NAMALWA (cell line): ENCODE measurements at regions not wholly inside any gene's neighbourhood (a gene's known extent, or its start where the extent isn't known, plus 50 kb on each side); places are given as distances from the start of the nearest gene placed in this dataset.

Experiments
- DNase-seq: peaks from one replicate; pipeline ENCODE4 v3.0.0-alpha.2; 2015; ENCODE audit warnings: low spot score

GRCh38 chr12:66915306-66915904 lies 236.5 kb upstream of the GRIP1 start:
- DNase-seq = no peak

DNA sequence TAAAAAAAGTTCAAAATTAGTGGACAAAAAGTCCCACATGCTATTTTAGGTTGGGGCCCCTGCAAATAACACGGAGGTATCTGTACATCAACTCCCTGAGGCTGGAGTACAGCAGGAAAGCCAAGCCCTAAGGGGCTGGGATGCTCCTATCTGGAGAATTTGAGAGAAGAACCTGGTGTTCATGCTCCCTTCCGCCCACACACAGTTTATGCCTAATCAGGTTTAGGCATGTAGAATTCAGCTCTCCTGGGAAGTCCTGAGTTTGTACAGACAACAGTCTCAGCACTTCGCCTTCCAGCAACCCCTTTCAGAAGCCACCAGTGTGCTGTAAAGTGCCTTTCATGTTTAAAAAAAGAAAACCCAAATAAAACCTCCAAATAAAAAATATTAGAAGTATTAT lies 237.3 kb upstream of the GRIP1 start:
- no peak for DNase-seq

DNA sequence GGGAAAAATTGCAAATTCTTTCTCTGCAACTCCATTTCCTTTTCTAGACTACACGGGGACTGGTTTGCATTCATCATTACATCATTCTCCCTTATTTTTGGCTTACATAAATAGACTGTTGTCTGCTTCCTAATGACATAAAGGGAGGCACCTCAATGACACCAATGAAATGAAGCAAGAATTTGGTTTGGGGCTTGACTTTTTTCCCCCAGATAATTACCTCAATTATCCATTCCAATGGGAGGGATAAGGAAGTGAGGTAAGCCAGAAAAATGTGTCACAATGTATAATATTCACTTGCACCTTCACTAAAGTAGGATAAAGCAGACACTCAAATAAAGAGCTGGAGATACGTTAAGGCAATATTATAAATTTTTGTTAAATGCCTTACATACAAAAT lies 240.6 kb upstream of the GRIP1 start:
- no peak for DNase-seq

DNA sequence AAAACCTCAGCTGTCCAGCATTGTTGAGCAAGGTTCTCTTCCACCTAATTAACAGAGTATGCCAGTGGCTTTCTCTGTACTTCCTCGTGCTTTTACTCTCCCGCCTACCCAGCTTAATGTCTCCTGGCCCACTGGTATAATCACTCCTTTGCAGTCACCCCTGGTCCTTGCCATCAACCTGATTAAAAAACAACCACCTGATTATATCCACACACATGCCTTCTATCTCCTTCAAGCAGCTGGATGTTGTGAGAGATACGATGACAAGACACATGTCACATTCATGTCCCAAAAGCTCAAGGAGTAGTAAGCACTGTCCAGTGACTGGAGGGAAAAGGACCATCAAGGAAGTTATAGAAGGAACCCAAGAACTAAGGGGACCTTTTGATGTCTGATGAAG lies 241.3 kb upstream of the GRIP1 start:
- no peak for DNase-seq

GRCh38 chr12:66921151-66921550 lies 242.3 kb upstream of the GRIP1 start:
- no peak for DNase-seq

- DNase-seq = no peak
These were observed 246.2 kb upstream of the GRIP1 start for GRCh38 chr12:66925083-66925482.

DNA sequence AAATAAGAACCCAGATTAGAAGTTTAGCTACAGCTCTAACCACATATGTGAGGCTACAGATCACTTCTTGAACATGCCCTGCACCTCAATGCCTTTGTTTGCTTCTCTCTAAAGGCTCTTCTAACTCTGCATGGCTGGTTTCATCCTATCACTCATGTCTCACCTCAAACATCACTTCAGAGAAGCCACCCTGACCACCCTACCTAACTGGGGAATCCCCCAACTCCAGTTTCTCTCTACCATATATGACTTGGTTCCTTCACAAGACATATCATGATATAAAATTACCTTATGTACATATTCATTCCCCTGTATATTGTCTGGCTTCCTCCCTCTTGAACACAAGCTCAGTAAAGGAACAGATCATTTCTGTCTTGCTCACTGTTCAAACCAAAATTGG lies 250.2 kb upstream of the GRIP1 start:
- no peak for DNase-seq

- no peak for DNase-seq
These were observed 252.2 kb upstream of the GRIP1 start for GRCh38 chr12:66931091-66931490.

- DNase-seq = no peak
These were observed 253.2 kb upstream of the GRIP1 start for GRCh38 chr12:66932126-66932525.

- no peak for DNase-seq
These were observed 255.6 kb upstream of the GRIP1 start for GRCh38 chr12:66934302-66935062.

DNA sequence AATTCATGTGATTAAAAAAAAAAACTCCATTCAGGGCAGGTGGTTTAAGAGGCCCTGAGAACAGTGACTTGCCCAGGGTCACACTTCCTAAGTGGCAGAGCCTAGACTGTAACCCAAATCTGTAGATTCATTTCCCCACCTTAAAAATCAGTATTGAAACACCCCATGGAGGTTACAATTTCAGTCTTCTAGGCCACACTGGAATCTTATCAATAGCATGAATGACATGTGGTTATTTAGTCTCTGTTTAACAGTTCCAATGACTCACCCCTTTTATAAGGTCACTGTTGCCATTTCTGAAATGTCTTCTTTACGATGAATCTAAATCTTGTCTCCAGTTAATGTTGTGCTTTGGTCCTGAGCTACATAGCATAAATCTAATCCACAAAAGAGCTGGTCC lies 262.3 kb upstream of the GRIP1 start:
- DNase-seq = no peak

DNA sequence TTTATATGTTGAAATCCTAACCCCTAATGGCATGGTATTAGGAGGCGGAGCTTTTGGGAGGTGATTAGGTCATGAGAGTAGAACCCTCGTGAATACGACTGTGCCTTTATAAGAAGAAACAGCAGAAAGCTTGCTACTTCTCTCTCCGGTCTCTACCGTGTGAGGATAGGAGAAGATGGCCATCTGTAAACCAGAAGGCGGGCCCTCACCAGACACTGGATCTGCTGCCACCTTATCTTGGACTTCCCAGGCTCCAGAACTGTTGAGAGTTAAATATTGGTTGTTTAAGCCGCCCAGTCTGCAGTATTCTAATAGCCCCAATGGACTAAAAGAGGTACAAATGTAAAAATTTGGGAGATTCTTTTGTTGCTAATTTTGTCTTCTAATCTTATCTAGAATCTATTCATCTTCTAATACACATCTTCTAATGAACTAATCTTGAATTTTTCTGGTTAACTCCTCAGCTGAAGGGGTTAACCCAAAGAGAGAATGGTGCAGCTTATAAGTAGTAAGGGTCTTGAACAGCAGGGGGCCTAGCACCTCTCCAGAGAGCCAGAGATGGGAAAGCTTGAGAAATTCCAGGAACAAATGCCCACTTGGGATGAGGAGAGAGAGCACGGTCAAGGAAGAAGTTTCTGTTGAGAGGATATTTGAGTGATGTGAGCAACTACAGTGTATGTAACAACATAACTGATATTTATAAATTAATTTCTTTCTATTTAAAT lies 264.0 kb upstream of the GRIP1 start:
- no peak for DNase-seq

GRCh38 chr12:66944365-66944764 lies 265.5 kb upstream of the GRIP1 start:
- no peak for DNase-seq

- no peak for DNase-seq
These were observed 266.4 kb upstream of the GRIP1 start for GRCh38 chr12:66945189-66945817.

DNA sequence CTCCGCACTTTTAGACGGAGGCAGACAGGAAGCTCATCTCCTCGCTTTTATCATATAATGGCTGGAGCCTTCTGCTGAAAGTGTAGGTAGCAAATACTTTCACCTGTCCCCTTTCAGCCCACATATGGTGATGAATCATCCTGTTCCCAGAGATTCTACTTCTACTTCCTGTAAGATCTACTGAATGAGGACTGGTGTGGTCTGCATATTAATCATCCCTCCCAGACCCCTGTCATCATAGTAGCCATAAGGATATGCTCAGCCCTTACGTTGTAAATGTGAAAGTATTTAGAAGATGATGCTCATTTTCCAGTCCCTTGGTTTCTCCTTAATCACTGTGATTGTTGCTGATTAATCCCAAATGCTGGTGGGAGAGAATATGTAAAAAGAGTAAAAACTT lies 268.2 kb upstream of the GRIP1 start:
- no peak for DNase-seq

GRCh38 chr12:66952668-66953067 lies 273.8 kb upstream of the GRIP1 start:
- no peak for DNase-seq

DNA sequence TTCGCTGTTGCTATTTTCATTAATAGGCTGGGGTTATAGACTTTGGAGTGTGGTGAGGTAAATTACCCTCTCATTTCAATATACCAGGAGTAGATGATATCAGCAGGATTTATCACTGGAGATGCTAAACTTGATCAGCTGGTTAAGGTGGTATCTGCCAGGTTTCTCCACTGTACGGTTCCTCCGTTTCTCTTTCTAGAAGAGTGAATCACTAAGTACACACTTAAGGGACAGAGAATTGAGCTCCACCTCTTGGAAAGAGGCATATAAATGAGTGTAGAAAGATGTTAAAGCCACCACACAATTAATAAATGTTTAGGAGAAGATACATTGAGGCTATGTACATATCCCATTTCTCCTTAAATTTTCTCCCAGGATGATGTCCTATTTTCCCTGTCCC lies 277.4 kb upstream of the GRIP1 start:
- no peak for DNase-seq

- DNase-seq = no peak
These were observed 280.4 kb upstream of the GRIP1 start for GRCh38 chr12:66959276-66959675.

DNA sequence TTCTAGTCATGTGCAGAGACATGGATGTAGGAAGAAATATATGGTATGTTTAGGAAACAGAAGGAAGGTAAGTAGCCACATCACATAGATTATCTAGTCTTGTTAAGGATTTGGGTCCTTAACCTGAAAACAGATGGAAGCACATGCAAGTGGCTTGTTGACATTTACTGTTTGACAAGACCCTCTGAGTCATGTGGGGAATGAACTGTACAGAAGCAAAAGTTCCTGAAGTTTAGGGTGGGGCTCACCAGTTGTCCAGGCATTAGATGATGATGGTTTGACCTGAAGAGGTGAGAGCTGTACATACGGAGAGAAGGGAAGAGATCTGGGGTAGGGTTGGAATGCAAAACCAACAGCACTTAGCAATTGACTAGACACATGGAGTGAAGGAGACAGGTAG lies 281.1 kb upstream of the GRIP1 start:
- DNase-seq = no peak

GRCh38 chr12:66960704-66961690 lies 282.1 kb upstream of the GRIP1 start:
- no peak for DNase-seq

DNA sequence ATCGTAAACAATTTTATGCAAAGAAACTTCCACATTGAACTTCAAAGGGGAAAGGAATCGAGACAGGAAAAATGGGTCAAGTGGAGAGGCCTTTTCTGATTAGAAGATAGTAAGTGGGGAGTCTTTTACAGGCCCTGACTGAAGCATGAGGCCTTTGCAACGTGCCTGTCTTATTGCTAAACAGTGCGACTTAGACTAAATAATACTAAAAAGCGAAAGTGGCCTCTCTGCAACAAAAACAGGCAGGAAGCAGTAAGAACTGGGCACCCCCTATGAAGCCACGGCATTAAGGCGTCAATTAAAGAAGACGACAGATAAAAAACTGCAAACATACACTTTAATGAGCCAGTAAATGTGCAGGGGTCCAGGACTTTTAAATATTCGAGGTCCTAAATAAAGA lies 283.4 kb upstream of the GRIP1 start:
- no peak for DNase-seq

DNA sequence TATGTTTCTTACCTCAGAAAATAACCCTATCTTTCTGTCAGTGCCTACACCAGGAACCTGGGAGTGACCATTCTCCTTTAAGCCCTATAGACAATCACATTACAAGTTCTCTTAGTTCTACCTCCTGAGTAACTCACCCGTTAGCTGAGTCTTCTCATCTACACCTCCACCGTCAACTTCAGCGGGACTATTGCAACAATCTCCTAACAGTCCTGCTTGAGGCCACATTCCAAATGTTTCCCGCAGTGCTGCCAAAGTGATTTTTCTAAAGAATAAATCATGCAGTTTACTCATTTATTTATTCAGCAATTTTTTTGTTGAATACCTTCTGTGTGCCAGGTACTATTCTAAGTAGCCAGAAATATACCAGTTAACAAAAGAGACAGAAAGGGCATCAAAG lies 285.0 kb upstream of the GRIP1 start:
- no peak for DNase-seq
